ENCODE measurements at regions not wholly inside any gene's neighbourhood (a gene's known extent, or its start where the extent isn't known, plus 50 kb on each side); places are given as distances from the start of the nearest gene placed in this dataset.

DNA sequence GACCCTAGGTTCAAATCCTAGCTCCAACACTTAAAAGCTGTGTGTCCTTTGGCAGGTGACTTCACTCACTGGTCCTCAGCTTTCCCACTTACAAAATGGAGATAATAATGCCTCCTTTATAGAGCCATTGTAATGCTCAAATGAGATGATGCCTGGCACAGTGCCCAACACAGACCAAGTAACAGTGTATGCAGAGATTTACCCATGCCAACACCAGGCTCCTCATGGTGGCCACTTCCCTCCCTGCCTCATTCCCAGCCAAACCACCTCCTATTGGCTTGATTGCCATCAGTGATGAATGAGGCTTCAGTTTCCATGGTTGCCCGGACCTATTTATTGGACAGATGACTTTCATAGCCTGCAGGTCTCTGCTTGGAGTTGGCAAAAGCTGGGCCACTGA lies 469.4 kb downstream of the CDK5RAP2 start:
- DNase-seq = peak; percentile 69

DNA sequence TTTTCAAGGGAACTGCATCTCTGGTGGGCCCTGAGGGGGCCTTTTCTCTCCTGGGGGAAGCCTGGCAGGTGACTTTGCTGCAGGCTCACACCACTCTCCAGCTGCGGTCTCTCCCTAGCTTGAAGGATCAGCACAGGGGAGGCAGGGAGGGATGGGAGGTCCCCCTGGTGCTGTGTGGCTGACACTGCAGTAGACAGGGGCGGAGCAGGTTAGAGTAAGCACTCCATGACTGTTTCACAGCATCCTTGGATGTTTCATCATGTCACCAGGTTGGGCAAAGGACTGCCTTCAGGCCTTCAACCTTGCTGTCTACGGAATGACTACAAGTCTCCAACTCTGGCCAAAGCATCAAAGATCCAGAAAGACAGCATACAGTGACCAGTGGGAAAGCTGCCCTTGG lies 470.7 kb downstream of the CDK5RAP2 start:
- DNase-seq = peak; percentile 30

DNA sequence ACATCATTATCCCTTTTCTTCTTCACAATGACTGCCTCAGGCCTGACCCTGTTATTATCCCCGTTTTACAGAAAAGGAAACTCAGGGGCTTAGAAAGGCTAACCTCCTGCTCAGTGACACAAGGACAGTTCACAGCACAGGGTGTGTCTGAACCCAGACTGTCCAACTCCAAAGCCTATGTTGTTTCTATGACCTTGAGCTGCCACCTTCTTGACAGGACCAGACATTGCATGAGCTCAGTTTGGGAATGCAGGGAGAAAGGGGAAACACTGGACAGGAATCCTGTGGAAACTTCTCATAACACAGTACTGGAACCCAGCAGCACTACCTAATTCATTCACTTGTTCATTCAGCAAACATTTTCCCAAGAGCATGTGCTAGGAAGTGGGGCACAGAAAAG lies 472.8 kb downstream of the CDK5RAP2 start:
- DNase-seq = no peak

DNA sequence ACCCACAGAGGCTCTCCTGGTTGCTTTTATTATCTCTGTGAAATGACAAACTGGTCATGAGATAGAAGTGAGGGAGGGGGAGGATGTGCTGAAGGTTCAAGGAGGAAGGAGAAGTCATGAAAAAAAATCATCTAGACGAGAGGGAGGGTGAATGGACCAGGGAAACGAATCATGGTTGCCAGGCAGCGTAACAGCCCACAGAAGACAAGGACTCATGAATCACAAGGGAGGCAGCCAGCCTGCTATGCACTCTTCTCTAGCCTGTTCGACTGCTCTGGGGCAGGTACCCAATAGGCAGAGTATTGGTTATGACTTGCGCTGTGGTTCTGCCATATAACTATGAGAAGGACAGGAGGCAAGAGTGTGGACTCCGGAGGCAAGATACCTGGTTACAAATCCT lies 475.2 kb downstream of the CDK5RAP2 start:
- no peak for DNase-seq

DNA sequence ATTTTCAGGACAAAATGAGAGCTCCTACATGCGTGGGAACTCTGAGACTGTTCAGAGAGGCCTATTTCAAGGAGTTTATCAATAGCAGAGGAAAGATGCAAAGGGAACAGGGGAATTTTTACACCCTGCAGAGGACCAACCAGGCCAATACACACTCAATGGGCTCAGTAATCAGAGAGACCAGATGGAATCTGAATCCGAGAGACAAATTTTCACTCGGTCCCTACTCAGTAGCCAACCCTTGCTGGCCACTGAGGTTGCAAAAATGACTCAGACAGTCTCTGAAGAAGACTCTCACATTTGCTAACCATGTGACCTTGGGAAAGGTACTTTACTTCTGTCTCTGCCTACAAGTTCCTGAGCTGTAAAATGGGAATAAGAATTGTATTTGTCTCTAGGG lies 479.4 kb downstream of the CDK5RAP2 start:
- DNase-seq = no peak

GRCh38 chr9:120099065-120099464 lies 480.9 kb downstream of the CDK5RAP2 start:
- DNase-seq = no peak

DNA sequence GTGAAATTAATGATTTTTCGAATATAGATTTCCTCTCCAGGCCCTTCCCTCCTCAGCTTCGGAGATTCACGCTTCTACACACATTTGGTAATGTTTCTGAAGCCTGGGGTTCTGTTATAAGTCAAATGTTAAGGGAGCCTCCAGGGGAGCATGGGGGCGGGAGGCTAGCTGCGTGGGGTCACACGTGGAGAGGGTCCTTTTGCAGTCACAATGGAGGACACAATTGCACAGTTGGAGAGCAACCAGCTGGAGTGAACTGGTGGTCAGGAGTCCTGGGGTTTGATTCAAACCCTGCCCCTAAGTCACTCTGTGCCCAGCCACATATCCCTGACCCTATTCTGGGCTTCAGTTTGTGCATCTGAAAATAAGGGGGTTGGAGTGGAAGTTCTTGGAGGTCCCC lies 481.4 kb downstream of the CDK5RAP2 start:
- no peak for DNase-seq

DNA sequence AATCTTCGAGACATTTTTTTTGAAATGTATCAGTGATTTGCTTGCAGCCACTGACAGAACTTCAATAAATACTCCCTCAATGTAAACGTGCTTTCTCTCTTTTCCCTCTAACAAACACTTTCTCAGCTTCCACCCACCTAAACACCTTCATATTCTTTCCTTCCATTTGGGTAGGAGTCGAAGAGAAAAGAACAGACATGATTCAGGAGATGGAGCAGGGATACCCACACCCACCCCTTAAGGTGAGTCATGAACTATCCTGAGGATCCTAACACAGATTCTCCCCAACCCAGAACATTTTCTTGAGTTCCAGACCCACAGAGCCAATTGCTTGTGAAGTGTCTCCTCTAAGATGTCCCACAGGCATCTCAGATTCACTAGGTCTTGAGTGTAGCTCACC lies 488.8 kb downstream of the CDK5RAP2 start:
- no peak for DNase-seq

GRCh38 chr9:120080849-120081248 lies 499.1 kb downstream of the CDK5RAP2 start:
- DNase-seq = peak; percentile 91

GRCh38 chr9:120078112-120078511 lies 501.9 kb downstream of the CDK5RAP2 start:
- no peak for DNase-seq

DNA sequence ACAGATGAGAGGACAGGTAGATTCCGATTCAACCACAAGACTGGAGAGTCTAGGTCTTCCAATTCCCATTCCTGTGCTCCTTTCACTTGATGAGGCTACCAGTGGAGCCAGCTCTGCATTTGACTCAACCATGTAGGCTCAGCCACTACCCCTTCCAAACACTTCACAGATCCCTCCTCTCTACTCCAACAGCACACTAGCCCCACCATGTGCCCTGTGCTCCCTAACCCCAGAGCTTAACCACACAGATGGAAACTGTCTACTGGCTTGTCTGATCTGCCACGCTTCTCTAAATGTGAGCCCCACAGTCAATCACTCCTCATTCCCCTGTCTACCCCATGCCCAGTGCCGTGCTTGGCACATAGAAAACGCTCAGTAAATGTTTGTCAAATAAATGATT lies 508.2 kb downstream of the CDK5RAP2 start:
- DNase-seq = no peak

- DNase-seq = no peak
Measured at GRCh38 chr9:120066315-120066714, 513.7 kb downstream of the CDK5RAP2 start.

- DNase-seq = no peak
Measured at GRCh38 chr9:120065151-120065550, 514.8 kb downstream of the CDK5RAP2 start.

DNA sequence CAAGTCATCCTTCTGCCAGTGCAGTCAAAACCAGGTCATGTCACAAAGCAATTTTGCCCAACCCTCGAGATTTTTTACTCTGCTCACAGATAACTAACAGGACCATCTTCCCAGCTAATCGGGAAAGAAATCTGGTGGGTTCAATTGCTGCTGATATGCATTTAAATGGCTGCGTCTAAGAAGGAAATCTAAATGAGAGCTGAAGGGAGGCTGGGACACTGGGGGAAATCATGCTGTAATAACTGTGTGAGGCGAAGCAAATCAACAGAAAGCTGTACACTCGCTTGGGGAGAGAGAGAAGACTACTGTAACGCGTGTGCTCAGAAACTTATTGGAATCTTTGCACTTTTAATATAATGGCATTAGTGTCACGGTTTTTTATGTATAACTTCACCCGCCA lies 535.0 kb downstream of the CDK5RAP2 start:
- no peak for DNase-seq

DNA sequence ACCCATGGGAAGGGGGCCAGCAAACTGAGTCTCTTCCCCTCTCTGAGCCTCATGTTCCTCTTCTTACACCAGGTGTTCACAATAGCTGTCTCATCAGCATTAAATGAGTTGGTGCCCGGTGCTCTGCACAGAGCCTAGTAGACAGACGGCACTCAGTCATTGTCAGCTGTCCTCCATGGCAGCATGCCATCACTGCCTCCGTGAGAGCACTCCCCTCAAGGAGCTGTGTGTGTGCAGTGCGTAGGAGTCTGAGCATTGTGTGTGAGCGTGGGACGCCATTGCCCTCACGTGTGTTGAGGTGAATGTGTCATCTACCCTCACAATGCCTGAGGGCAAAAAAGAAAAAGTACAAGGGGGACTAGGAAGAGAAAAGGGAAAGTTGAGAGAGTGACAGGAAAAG lies 536.5 kb downstream of the CDK5RAP2 start:
- peak; percentile 10 for DNase-seq

DNA sequence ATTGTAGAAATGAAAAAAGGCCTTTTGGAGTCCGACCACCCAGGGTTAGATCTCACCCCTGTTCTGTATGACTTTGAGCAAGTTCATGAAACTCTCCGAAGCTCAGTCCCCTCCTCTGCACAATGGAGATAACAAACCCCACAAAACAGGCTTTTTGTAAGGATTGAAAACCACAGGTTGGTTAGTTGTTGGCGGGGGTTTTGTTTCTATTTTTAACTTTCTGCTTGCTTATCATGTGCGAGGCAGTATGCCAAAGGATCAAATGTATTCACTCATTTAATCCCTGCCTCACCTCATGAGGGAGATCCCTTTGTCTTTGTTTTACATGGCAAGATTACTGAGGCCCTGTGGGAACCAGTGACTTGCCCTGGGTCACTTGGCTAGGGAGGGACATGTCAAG lies 539.1 kb downstream of the CDK5RAP2 start:
- DNase-seq = no peak

- DNase-seq = no peak
Measured at GRCh38 chr9:120038342-120038741, 541.6 kb downstream of the CDK5RAP2 start.

DNA sequence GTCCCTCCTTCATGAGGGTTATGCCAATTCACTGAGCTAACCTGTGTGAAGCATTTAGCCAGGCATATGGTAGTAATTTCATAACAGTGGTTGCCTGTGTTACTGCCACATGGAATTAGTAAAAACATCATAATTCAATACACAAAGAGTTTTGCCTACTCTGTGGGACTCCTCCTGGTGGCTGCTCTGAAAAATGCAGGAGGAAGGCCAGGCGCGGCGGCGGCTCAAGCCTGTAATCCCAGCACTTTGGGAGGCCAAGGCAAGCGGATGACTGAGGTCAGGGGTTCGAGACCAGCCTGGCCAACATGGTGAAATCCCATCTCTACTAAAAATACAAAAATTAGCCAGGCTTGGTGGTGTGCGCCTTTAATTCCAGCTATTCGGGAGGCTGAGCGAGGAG lies 547.3 kb downstream of the CDK5RAP2 start:
- no peak for DNase-seq

DNA sequence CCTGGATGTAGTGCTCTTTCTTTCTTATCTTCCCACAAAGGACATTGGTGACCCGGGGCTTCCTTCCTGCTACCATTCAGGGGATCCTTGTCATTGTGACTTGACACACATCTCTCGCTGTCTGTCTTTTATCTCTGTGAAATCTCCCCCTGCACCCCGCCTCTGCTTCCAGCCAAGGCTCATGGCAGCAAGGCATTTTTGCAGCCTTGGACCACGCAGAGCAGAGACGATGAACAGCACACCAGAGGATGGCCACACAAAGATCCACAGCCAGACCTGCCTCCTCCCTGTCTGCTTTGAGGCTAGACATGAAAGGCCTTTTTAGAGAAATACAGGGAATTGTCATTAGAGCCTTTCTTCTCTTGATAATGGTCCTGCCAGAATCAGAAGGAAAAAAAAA lies 549.1 kb downstream of the CDK5RAP2 start:
- DNase-seq = no peak

GRCh38 chr9:120018550-120018949 lies 561.4 kb downstream of the CDK5RAP2 start:
- DNase-seq = no peak

- no peak for DNase-seq
Measured at GRCh38 chr9:120018037-120018436, 561.9 kb downstream of the CDK5RAP2 start.

GRCh38 chr9:120016231-120016630 lies 563.7 kb downstream of the CDK5RAP2 start:
- DNase-seq = no peak

DNA sequence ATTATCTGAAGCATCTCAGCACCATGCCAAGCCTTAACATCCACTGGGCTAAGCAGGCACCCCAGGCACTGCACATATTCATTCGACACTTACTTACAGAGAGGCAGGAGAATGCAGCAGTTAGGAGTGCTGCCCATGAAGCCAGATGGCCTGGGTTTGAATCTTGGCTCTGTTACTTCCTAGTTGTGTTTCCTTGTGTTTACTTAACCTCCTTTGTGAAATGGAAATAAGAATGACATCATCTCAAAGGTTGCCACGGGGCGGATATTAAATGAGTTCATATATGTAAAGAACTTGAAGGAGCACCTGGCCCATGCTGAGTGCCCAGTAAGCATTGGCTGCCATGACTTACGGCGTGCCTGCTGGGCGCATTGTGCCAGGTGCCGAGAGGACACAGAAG lies 565.2 kb downstream of the CDK5RAP2 start:
- no peak for DNase-seq

- no peak for DNase-seq
Measured at GRCh38 chr9:120009856-120010255, 570.1 kb downstream of the CDK5RAP2 start.

DNA sequence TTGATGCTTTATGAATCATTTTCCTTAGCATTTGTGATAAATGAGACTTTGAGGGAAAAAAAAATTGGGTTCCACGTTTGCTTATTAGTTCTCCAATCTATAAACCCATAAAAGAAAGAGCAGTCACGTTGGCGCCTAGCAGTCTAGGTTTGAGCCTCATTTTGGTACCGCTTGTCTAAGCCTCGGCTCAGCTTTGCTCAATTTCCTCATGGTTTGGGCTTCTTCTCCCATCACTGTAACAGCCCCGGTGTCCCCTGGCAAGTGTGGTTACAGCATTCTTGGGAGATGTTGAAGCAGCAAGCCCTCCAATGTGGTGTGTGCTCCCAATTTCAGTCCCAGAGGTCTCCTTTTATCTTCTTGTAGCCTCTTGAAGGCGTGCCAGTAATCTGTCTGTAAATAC lies 578.4 kb downstream of the CDK5RAP2 start:
- DNase-seq = no peak

DNA sequence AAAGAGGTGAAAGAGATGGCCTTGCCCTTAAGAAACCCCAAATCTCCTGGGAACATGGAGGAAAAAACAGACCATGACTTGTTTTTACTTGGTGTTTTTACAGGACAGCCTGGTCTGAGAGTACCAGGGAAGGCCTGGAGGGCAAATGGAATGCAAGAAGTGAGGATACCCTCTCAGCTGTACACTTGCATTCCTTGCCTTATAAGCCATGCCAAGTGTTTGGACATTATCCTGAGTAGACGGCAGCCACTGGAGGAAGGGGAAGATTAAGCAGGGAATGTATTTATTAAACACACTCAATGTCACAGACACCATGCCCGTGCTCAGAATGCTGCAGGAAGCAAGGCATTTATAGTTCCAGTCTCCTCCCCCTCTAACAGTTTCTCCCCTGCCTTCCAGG lies 581.4 kb downstream of the CDK5RAP2 start:
- DNase-seq = no peak

All from COR-L47 (cell line).